ENCODE measurements at regions not wholly inside any gene's neighbourhood (a gene's known extent, or its start where the extent isn't known, plus 50 kb on each side); places are given as distances from the start of the nearest gene placed in this dataset.
A peak's percentile ranks its signal among the peaks of the same experiment; 100 is the strongest.
"Not testable (repeated sequence)": the region's sequence is repeated elsewhere in the genome, so short reads cannot be mapped to it uniquely, and the experiment has no call there.

- peak; percentile 0 for DNase-seq
Observed at GRCh38 chrX:13220916-13221315, 98.9 kb downstream of the ATXN3L start.

- no peak for DNase-seq
Observed at GRCh38 chrX:13219991-13220764, 99.7 kb downstream of the ATXN3L start.

- DNase-seq: no peak
Observed at GRCh38 chrX:13218758-13219157, 101.1 kb downstream of the ATXN3L start.

- DNase-seq: no peak
Observed at GRCh38 chrX:13216139-13216538, 103.7 kb downstream of the ATXN3L start.

GRCh38 chrX:13215729-13216128, 104.1 kb downstream of the ATXN3L start:
- no peak for DNase-seq

- peak; percentile 87 for DNase-seq
Observed at GRCh38 chrX:13212191-13212651, 107.6 kb downstream of the ATXN3L start.

- DNase-seq: not testable (repeated sequence)
Observed at GRCh38 chrX:13210142-13210541, 109.7 kb downstream of the ATXN3L start.

GRCh38 chrX:13209704-13210103, 110.1 kb downstream of the ATXN3L start:
- not testable (repeated sequence) for DNase-seq

- DNase-seq: no peak
Observed at GRCh38 chrX:13208281-13208935, 111.4 kb downstream of the ATXN3L start.

GRCh38 chrX:13203271-13203670, 116.6 kb downstream of the ATXN3L start:
- no peak for DNase-seq

GRCh38 chrX:13201605-13202219, 118.1 kb downstream of the ATXN3L start:
- DNase-seq: no peak

- DNase-seq: no peak
Observed at GRCh38 chrX:13200398-13200797, 119.5 kb downstream of the ATXN3L start.

- DNase-seq: no peak
Observed at GRCh38 chrX:13198762-13199064, 121.1 kb downstream of the ATXN3L start.

GRCh38 chrX:13198056-13198761, 121.6 kb downstream of the ATXN3L start:
- no peak for DNase-seq

- DNase-seq: no peak
Observed at GRCh38 chrX:13196782-13197181, 123.1 kb downstream of the ATXN3L start.

- no peak for DNase-seq
Observed at GRCh38 chrX:13195340-13195739, 124.5 kb downstream of the ATXN3L start.

GRCh38 chrX:13194291-13195103, 125.4 kb downstream of the ATXN3L start:
- DNase-seq: peak; percentile 46

GRCh38 chrX:13190051-13190450, 129.8 kb downstream of the ATXN3L start:
- DNase-seq: peak; percentile 18

- no peak for DNase-seq
Observed at GRCh38 chrX:13189380-13189779, 130.5 kb downstream of the ATXN3L start.

GRCh38 chrX:13188731-13189309, 131.0 kb downstream of the ATXN3L start:
- DNase-seq: no peak

GRCh38 chrX:13186643-13187042, 133.2 kb downstream of the ATXN3L start:
- not testable (repeated sequence) for DNase-seq

- DNase-seq: no peak
Observed at GRCh38 chrX:13180807-13181206, 136.4 kb upstream of the FAM9C start.
